ENCODE measurements at regions not wholly inside any gene's neighbourhood (a gene's known extent, or its start where the extent isn't known, plus 50 kb on each side); places are given as distances from the start of the nearest gene placed in this dataset.

GRCh38 chr12:105713606-105714305, 383.3 kb downstream of the C12orf75 start:
- TF ChIP-seq CTCF (IDR thresholded peaks at IDR 0.05; ENCODE audit: insufficient read depth, low read length, poor library complexity, severe bottlenecking), result no peak

DNA sequence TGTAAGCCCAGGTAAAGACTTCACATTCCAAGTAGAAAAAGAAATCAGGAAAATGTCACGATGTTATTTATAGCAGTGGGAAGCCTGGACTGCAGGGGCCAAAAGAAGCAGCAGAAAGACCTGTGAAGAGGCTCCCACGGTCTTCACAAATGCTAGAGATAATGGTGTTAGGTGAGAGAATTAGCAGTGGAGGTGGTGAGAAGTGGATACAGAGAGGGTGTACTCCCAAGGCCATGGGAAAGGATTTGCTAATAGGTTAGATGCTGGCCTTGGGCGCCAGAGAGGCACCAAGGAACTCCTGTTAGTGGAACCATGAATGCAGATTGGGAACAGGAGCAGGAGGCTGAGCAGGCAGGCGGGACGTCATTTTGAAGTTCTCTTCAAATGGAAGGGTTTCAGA, 386.1 kb downstream of the C12orf75 start:
- no peak for TF ChIP-seq CTCF (IDR thresholded peaks at IDR 0.05; ENCODE audit: insufficient read depth, low read length, poor library complexity, severe bottlenecking)
- Histone ChIP-seq H3K27me3 (replicated peaks; ENCODE audit: control insufficient read depth, insufficient read depth, low read length) (no peaks in the 10 kb centered on the region), H3K36me3 (ENCODE audit: control insufficient read depth, insufficient read depth, low read length) (no peaks in the 10 kb centered on the region), H3K4me3 (replicated peaks; ENCODE audit: low read depth, low read length) (no peak overlapping the region)
- no peak for DNase-seq (ENCODE audit: extremely low read depth, insufficient read length)

More at GRCh38 chr12:105713606-105714305, 383.3 kb downstream of the C12orf75 start:
- H3K4me3 ChIP-seq (replicated peaks; ENCODE audit: low read depth, low read length), result no peak overlapping the region
- DNase-seq (ENCODE audit: extremely low read depth, insufficient read length), result no peak
- H3K36me3 ChIP-seq (ENCODE audit: control insufficient read depth, insufficient read depth, low read length), result no peaks in the 10 kb centered on the region
- no peaks in the 10 kb centered on the region for H3K27me3 ChIP-seq (replicated peaks; ENCODE audit: control insufficient read depth, insufficient read depth, low read length)

DNA sequence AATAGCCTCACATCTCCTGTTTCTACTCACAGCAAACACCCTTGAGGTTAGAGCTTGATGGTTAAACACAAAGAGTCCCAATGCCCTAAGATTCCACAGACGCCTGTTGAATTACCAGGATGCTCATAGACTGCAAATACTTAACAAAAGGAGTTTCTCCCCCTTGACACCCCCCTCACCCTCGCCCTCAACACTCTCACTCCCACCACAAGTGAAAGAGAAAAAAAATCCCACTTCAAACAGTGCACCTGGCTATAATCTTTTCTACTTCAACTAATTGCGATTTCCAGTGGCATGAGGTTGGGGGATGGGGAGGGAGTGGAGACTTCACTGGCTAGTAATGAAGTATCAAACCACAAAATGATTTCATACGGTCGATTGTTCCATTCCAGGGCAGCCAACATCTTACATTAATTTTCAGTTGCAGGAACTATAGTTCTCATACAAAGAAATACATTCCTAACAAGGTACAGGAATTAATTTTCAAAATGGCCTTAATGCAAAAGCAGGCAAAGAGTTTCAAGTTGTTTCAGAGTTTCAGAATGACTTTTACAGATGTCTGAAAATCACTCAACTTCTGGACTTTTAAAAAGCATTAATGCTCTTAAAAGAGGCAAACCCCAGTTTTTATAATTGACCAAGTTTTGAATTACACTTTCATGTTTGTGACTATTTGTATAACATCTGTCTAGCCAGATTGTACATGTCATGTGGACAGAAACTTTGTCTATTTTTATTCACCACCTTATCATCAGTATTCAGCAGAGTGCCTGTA, 390.7 kb downstream of the C12orf75 start:
- no peak for TF ChIP-seq CTCF (IDR thresholded peaks at IDR 0.05; ENCODE audit: insufficient read depth, low read length, poor library complexity, severe bottlenecking)
- Histone ChIP-seq H3K4me3 (replicated peaks; ENCODE audit: low read depth, low read length) (peak overlapping the region; percentile 9; the same call in 1 of the 2 replicates), H3K27me3 (replicated peaks; ENCODE audit: control insufficient read depth, insufficient read depth, low read length) (no peaks in the 10 kb centered on the region), H3K36me3 (ENCODE audit: control insufficient read depth, insufficient read depth, low read length) (no peaks in the 10 kb centered on the region)
- DNase-seq (ENCODE audit: extremely low read depth, insufficient read length), result peak; percentile 48

DNA sequence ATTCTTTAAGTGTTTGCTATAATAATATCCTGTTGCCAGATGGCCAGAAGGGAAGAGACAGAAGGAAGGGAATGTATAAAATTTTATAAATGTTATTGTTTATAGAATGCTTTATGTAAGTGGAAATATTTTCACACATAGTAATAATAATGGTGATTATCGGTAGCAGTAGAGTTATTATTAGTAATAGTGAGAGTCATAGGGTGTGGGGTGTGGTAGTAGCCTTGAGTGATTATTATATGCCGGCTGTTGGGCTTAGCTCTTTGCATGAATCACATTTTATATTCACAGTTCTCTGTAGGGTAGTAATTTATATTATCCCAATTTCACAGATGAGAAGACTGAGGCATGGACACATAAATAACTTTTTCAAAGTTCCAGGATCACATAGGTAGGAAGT, 391.4 kb downstream of the C12orf75 start:
- no peaks in the 10 kb centered on the region for H3K36me3 ChIP-seq (ENCODE audit: control insufficient read depth, insufficient read depth, low read length)
- TF ChIP-seq CTCF (IDR thresholded peaks at IDR 0.05; ENCODE audit: insufficient read depth, low read length, poor library complexity, severe bottlenecking), result no peak
- H3K27me3 ChIP-seq (replicated peaks; ENCODE audit: control insufficient read depth, insufficient read depth, low read length), result no peaks in the 10 kb centered on the region
- no peak for DNase-seq (ENCODE audit: extremely low read depth, insufficient read length)
- no peak overlapping the region for H3K4me3 ChIP-seq (replicated peaks; ENCODE audit: low read depth, low read length)

GRCh38 chr12:105723066-105723465, 392.6 kb downstream of the C12orf75 start:
- Histone ChIP-seq H3K36me3 (ENCODE audit: control insufficient read depth, insufficient read depth, low read length) (no peaks in the 10 kb centered on the region), H3K27me3 (replicated peaks; ENCODE audit: control insufficient read depth, insufficient read depth, low read length) (no peaks in the 10 kb centered on the region), H3K4me3 (replicated peaks; ENCODE audit: low read depth, low read length) (no peak overlapping the region)
- no peak for TF ChIP-seq CTCF (IDR thresholded peaks at IDR 0.05; ENCODE audit: insufficient read depth, low read length, poor library complexity, severe bottlenecking)
- no peak for DNase-seq (ENCODE audit: extremely low read depth, insufficient read length)
